DND-41 (cell line): ENCODE measurements at regions not wholly inside any gene's neighbourhood (a gene's known extent, or its start where the extent isn't known, plus 50 kb on each side); places are given as distances from the start of the nearest gene placed in this dataset.

Experiments used
- CTCF ChIP-seq: IDR thresholded peaks from 2 replicates; pipeline ENCODE4 v1.5.1; 2012; ENCODE audit warnings: borderline replicate concordance, low read length, moderate library complexity, mild to moderate bottlenecking; ENCODE audit not compliant: poor library complexity, severe bottlenecking; ENCODE audit errors: extremely low read depth
- EZH2 ChIP-seq: IDR thresholded peaks from 3 replicates; pipeline ENCODE4 v1.6.1; 2012; ENCODE audit warnings: borderline replicate concordance, low read depth, mild to moderate bottlenecking, moderate library complexity, low read length, inconsistent platforms; ENCODE audit not compliant: severe bottlenecking

DNA sequence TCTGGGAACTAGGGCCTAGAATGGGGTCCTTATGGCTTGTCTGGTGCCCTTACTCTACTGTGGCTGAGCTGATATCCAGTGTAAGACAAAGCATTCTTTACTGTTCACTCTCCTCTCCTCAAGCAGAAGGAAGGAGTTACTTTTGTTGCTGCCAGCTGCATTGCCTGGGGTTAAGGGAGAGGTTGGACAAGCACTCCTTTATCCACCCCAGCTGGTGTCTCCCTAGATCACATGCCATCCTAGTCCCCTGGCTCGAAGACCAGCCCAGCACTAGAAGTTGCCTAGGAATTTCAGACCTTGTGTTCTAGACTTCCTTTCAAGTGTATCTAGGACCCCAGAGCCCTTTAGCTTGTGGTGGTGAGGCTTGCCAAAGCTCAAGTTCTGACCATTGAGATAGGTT, 1051.5 kb upstream of the C9orf72 start:
- no peak for TF ChIP-seq CTCF
- no peak for TF ChIP-seq EZH2
